GM12878 (cell line): ENCODE measurements at regions not wholly inside any gene's neighbourhood (a gene's known extent, or its start where the extent isn't known, plus 50 kb on each side); places are given as distances from the start of the nearest gene placed in this dataset.

Experiments used
- ATAC-seq: fragments of 200-7000 bp; cut with Tn5 transposase; 3 replicates; pipeline ENCODE4 v1.9.1; 2020; ENCODE audit warnings: mild to moderate bottlenecking, moderate library complexity
- BruUV-seq: library from RNA; stranded (reverse); fragments of 400-500 nt; replicated peaks from 2 replicates; lab custom pipeline; 2021; lab: Mats Ljungman, UMichigan
- CTCF ChIA-PET: fragments of 300-600 bp; sonication (Branson Sonifier 250); formaldehyde crosslinking; extraction: SDS; loops from one replicate; lab custom pipeline; 2021; ENCODE audit warnings: inconsistent platforms; lab: Yijun Ruan, JAX
- POLR2A ChIA-PET: fragments of 350-600 bp; formaldehyde crosslinking; extraction: SDS; loops from one replicate; lab custom pipeline; 2021; ENCODE audit warnings: inconsistent platforms; lab: Charles Lee
- RAD21 ChIA-PET: fragments of 300-600 bp; sonication (Branson Sonifier 250); formaldehyde crosslinking; loops from one replicate; lab custom pipeline; 2023; ENCODE audit warnings: antibody characterized with exemption; ENCODE audit not compliant: unreplicated experiment; lab: Charles Lee
- SMC1A ChIA-PET: fragments of 300-600 bp; sonication (Branson Sonifier 250); formaldehyde crosslinking; loops from one replicate; lab custom pipeline; 2023; ENCODE audit not compliant: unreplicated experiment, uncharacterized antibody; lab: Charles Lee
- DNase-seq: peaks from one replicate; pipeline ENCODE4 v3.0.0-alpha.2; 2011; ENCODE audit warnings: low read depth, low spot score
- FAIRE-seq: peaks from 3 replicates; lab custom pipeline; 2011; peaks lifted over from hg19 to GRCh38; lab: Jason Lieb, UNC
- H2AFZ ChIP-seq: 2 replicates; pipeline ENCODE4 v1.6.0; 2011; ENCODE audit warnings: low read depth, low read length, control low read depth; ENCODE audit not compliant: control insufficient read depth
- H3K27ac ChIP-seq: 2 replicates; pipeline ENCODE4 v1.5.1; 2011; ENCODE audit warnings: control low read depth; ENCODE audit not compliant: control insufficient read depth, insufficient read depth
- H3K27me3 ChIP-seq, 2 experiments: replicated peaks in 1 of 2; 2 replicates each; pipeline versions ENCODE4 v1.6.0 to v1.6.1; 2011; ENCODE audit warnings: low read length in 1 of 2; ENCODE audit not compliant: control insufficient read depth in 2 of 2, insufficient read depth in 2 of 2
- H3K36me3 ChIP-seq, 2 experiments: 2 replicates each; pipeline ENCODE4 v1.5.1; 2011; ENCODE audit warnings: low read length in 1 of 2; ENCODE audit not compliant: control insufficient read depth in 2 of 2, insufficient read depth in 2 of 2
- H3K4me1 ChIP-seq: 2 replicates; pipeline ENCODE4 v1.6.1; 2011; ENCODE audit warnings: mild to moderate bottlenecking, low read length, moderate library complexity, mixed read lengths; ENCODE audit not compliant: control insufficient read depth, insufficient read depth
- H3K4me2 ChIP-seq: 2 replicates; pipeline ENCODE4 v1.6.0; 2011; ENCODE audit warnings: control low read depth; ENCODE audit not compliant: control insufficient read depth, insufficient read depth
- H3K4me3 ChIP-seq: fragments of 200-600 bp; sonication (generic); 2 replicates; pipeline ENCODE4 v1.5.1; 2016
- H3K79me2 ChIP-seq: 2 replicates; pipeline ENCODE4 v1.6.0; 2011; ENCODE audit warnings: low read length; ENCODE audit not compliant: control insufficient read depth, insufficient read depth
- H3K9ac ChIP-seq: 2 replicates; pipeline ENCODE4 v1.8.0; 2011; ENCODE audit warnings: low read length, control low read depth, mixed read lengths; ENCODE audit not compliant: control insufficient read depth, insufficient read depth
- H3K9me3 ChIP-seq: replicated peaks from 3 replicates; pipeline ENCODE4 v1.5.1; 2011; ENCODE audit warnings: mild to moderate bottlenecking, low read length; ENCODE audit not compliant: control insufficient read depth, insufficient read depth
- H4K20me1 ChIP-seq: 2 replicates; pipeline ENCODE4 v1.6.0; 2011; ENCODE audit not compliant: control insufficient read depth, insufficient read depth
- E2F8 ChIP-seq: fragments of 450-650 bp; IDR thresholded peaks from 2 replicates; pipeline ENCODE4 v1.6.1; 2018; ENCODE audit warnings: mild to moderate bottlenecking, low read depth, moderate library complexity; ENCODE audit not compliant: partially characterized antibody
- EP300 ChIP-seq, 2 experiments: fragments of 150-350 bp in 1 of 2; IDR thresholded peaks; 2 replicates each; pipeline ENCODE4 v1.6.1; 2011 to 2012; ENCODE audit warnings: low read depth in 2 of 2, low read length in 2 of 2, borderline replicate concordance in 1 of 2, improper control_type of control experiment in 1 of 2, inconsistent platforms in 1 of 2; ENCODE audit not compliant: control insufficient read depth in 1 of 2
- EZH2 ChIP-seq: IDR thresholded peaks from 2 replicates; pipeline ENCODE4 v1.6.1; 2012; ENCODE audit warnings: low read depth, mild to moderate bottlenecking, control low read depth, inconsistent platforms, low read length, borderline replicate concordance; ENCODE audit not compliant: control insufficient read depth
- HCFC1 ChIP-seq: fragments of 150-350 bp; IDR thresholded peaks from 2 replicates; pipeline ENCODE4 v1.6.1; 2014; ENCODE audit warnings: low read length
- HSF1 ChIP-seq: fragments of 150-350 bp; IDR thresholded peaks from 2 replicates; pipeline ENCODE4 v1.6.1; 2014; ENCODE audit warnings: mild to moderate bottlenecking, low read depth, low read length
- JUNB ChIP-seq: IDR thresholded peaks from 2 replicates; pipeline ENCODE4 v1.6.1; 2016; ENCODE audit warnings: antibody characterized with exemption, mild to moderate bottlenecking
- RUNX3 ChIP-seq: IDR thresholded peaks from 2 replicates; pipeline ENCODE4 v1.6.1; 2012; ENCODE audit warnings: low read length, inconsistent platforms
- SIX5 ChIP-seq: IDR thresholded peaks from 2 replicates; pipeline ENCODE4 v1.6.1; 2011; ENCODE audit warnings: mild to moderate bottlenecking, low read depth, low read length, moderate library complexity; ENCODE audit not compliant: severe bottlenecking
- SUPT20H ChIP-seq: IDR thresholded peaks from 2 replicates; pipeline ENCODE4 v1.6.1; 2011; ENCODE audit warnings: low read depth, mild to moderate bottlenecking, low read length, moderate library complexity, borderline replicate concordance; ENCODE audit not compliant: control insufficient read depth
- TCF12 ChIP-seq: IDR thresholded peaks from 2 replicates; pipeline ENCODE4 v1.6.1; 2011; ENCODE audit warnings: low read depth, mild to moderate bottlenecking, low read length
- ZBTB33 ChIP-seq: fragments of 450-650 bp; IDR thresholded peaks from 2 replicates; pipeline ENCODE4 v1.6.1; 2017; ENCODE audit warnings: mild to moderate bottlenecking
- ZZZ3 ChIP-seq: IDR thresholded peaks from 2 replicates; pipeline ENCODE4 v1.6.1; 2011; ENCODE audit warnings: low read depth; ENCODE audit not compliant: control insufficient read depth, insufficient read length
- WGBS: methylation state at CpG from one replicate; pipeline ENCODE4 v1.1.6; 2016; ENCODE audit warnings: low lambda C conversion rate; ENCODE audit not compliant: insufficient replicate concordance, insufficient coverage; ENCODE audit errors: missing lambda C conversion rate; 5-methylcytosine and 5-hydroxymethylcytosine counted together
- in situ Hi-C: fragments of 300-500 bp; cut with MboI; formaldehyde crosslinking; loops from 9 replicates; pipeline ENCODE4 v1.14.3; 2018; ENCODE audit warnings: mixed read lengths
- intact Hi-C: fragments of 100-400 bp; cut with micrococcal nuclease; formaldehyde crosslinking; loops from one replicate; pipeline ENCODE4 v1.14.2; 2022; ENCODE audit not compliant: unreplicated experiment
- TF ChIP-seq, protein P1 (sequence below): IDR thresholded peaks from 2 replicates; pipeline ENCODE4 v1.6.1; 2012; ENCODE audit warnings: low read depth, low read length, improper control_type of control experiment
- TF ChIP-seq, protein P2 (sequence below): IDR thresholded peaks from 2 replicates; pipeline ENCODE4 v1.6.1; 2011; ENCODE audit warnings: low read depth, low read length, improper control_type of control experiment, borderline replicate concordance

GRCh38 chr3:70387889-70388288, 75.5 kb upstream of the MDFIC2 start:
- H3K4me1 ChIP-seq: peaks cover 8% of the 10 kb centered on the region
- CTCF ChIA-PET: no interaction called here
- RAD21 ChIA-PET: no interaction called here
- H4K20me1 ChIP-seq: no peaks in the 10 kb centered on the region
- in situ Hi-C loops (no loop called here), intact Hi-C loops (no loop called here)
- H3K9ac ChIP-seq: no peak overlapping the region
- H3K9me3 ChIP-seq: no peaks in the 10 kb centered on the region; the same call in 2 of the 3 replicates
- no peaks in the 10 kb centered on the region for H3K79me2 ChIP-seq
- H3K36me3 ChIP-seq: no peaks in the 10 kb centered on the region
- H3K27me3 ChIP-seq: no peaks in the 10 kb centered on the region
- ATAC-seq (no peak), DNase-seq (no peak), FAIRE-seq (no peak)
- POLR2A ChIA-PET: no interaction called here
- no TSS peak for BruUV-seq
- H3K27ac ChIP-seq: no peak overlapping the region
- SMC1A ChIA-PET: no interaction called here
- 51% methylated on average over 3 of the region's 3 CpGs for WGBS
- H3K4me2 ChIP-seq: no peak overlapping the region
- no peak overlapping the region for H2AFZ ChIP-seq
- no peak overlapping the region for H3K4me3 ChIP-seq
- TF ChIP-seq HCFC1 (no peak), ZBTB33 (no peak), EP300 (IDR thresholded peaks at IDR 0.05; ENCODE audit: borderline replicate concordance in 1 of 2, control insufficient read depth in 1 of 2, low read depth in 2 of 2, low read length in 2 of 2) (no peak), ZZZ3 (no peak), RUNX3 (no peak), HSF1 (no peak), TCF12 (no peak), EZH2 (no peak), E2F8 (no peak), JUNB (no peak), SUPT20H (no peak), SIX5 (no peak)
- TF ChIP-seq, protein P1, sequence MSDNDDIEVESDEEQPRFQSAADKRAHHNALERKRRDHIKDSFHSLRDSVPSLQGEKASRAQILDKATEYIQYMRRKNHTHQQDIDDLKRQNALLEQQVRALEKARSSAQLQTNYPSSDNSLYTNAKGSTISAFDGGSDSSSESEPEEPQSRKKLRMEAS: no peak
- TF ChIP-seq, protein P2, sequence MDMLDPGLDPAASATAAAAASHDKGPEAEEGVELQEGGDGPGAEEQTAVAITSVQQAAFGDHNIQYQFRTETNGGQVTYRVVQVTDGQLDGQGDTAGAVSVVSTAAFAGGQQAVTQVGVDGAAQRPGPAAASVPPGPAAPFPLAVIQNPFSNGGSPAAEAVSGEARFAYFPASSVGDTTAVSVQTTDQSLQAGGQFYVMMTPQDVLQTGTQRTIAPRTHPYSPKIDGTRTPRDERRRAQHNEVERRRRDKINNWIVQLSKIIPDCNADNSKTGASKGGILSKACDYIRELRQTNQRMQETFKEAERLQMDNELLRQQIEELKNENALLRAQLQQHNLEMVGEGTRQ: no peak
